Renal pelvis (tissue), 1 donor: ENCODE measurements at regions not wholly inside any gene's neighbourhood (a gene's known extent, or its start where the extent isn't known, plus 50 kb on each side); places are given as distances from the start of the nearest gene placed in this dataset.

ENCODE experiments used
- DNase-seq: peaks from one replicate; pipeline ENCODE4 v3.0.0-alpha.2; 2013

GRCh38 chr12:107442326-107442987, 243.1 kb upstream of the PWP1 start:
- no peak for DNase-seq

- DNase-seq, result no peak
Observed at GRCh38 chr12:107443320-107444090, 242.1 kb upstream of the PWP1 start.

- DNase-seq, result no peak
Observed at GRCh38 chr12:107444771-107445170, 240.8 kb upstream of the PWP1 start.

- no peak for DNase-seq
Observed at GRCh38 chr12:107446476-107446875, 239.1 kb upstream of the PWP1 start.

GRCh38 chr12:107447336-107447735, 238.3 kb upstream of the PWP1 start:
- DNase-seq, result no peak

GRCh38 chr12:107448198-107448597, 237.4 kb upstream of the PWP1 start:
- no peak for DNase-seq

- DNase-seq, result no peak
Observed at GRCh38 chr12:107449891-107450290, 235.7 kb upstream of the PWP1 start.

GRCh38 chr12:107450541-107450940, 235.1 kb upstream of the PWP1 start:
- DNase-seq, result no peak

GRCh38 chr12:107451246-107451645, 234.4 kb upstream of the PWP1 start:
- DNase-seq, result no peak

GRCh38 chr12:107454109-107454830, 231.3 kb upstream of the PWP1 start:
- no peak for DNase-seq

- DNase-seq, result no peak
Observed at GRCh38 chr12:107457362-107457935, 228.2 kb upstream of the PWP1 start.

- no peak for DNase-seq
Observed at GRCh38 chr12:107458163-107458562, 227.4 kb upstream of the PWP1 start.

GRCh38 chr12:107458990-107459389, 226.6 kb upstream of the PWP1 start:
- no peak for DNase-seq

- no peak for DNase-seq
Observed at GRCh38 chr12:107459641-107460040, 226.0 kb upstream of the PWP1 start.

GRCh38 chr12:107461222-107461975, 224.2 kb upstream of the PWP1 start:
- no peak for DNase-seq

- no peak for DNase-seq
Observed at GRCh38 chr12:107462428-107463332, 222.9 kb upstream of the PWP1 start.

- no peak for DNase-seq
Observed at GRCh38 chr12:107464644-107465043, 221.0 kb upstream of the PWP1 start.

- DNase-seq, result no peak
Observed at GRCh38 chr12:107465625-107466024, 220.0 kb upstream of the PWP1 start.

GRCh38 chr12:107467716-107468115, 217.9 kb upstream of the PWP1 start:
- DNase-seq, result no peak

GRCh38 chr12:107468182-107468581, 217.4 kb upstream of the PWP1 start:
- no peak for DNase-seq

GRCh38 chr12:107469011-107469410, 216.6 kb upstream of the PWP1 start:
- no peak for DNase-seq
